Activated T-helper 2 cell treated with anti-CD3 and anti-CD28 coated beads, Interferon-gamma antibody, Interleukin-2, Interleukin-4, amounts not matched to agents 10 μg/mL and 5 μg/mL and 100 μg/mL, durations not matched to agents 14 hours and 24 hours and 36 hours (primary cell): ENCODE measurements at regions not wholly inside any gene's neighbourhood (a gene's known extent, or its start where the extent isn't known, plus 50 kb on each side); places are given as distances from the start of the nearest gene placed in this dataset.
A peak's percentile ranks its signal among the peaks of the same experiment; 100 is the strongest.
"Not testable (repeated sequence)": the region's sequence is repeated elsewhere in the genome, so short reads cannot be mapped to it uniquely, and the experiment has no call there.

ENCODE experiments used
- DNase-seq: peaks from one replicate; pipeline ENCODE4 v3.0.0; 2021; ENCODE audit warnings: low spot score
- H3K27ac Mint-ChIP-seq: one replicate; pipeline ENCODE4 v1.8.0; 2021; ENCODE audit warnings: mixed read lengths
- H3K27me3 Mint-ChIP-seq: one replicate; pipeline ENCODE4 v1.8.0; 2021; ENCODE audit warnings: low read depth, mixed read lengths
- H3K36me3 Mint-ChIP-seq: one replicate; pipeline ENCODE4 v1.8.0; 2021; ENCODE audit warnings: low read depth, mixed read lengths
- H3K4me1 Mint-ChIP-seq: one replicate; pipeline ENCODE4 v1.8.0; 2021; ENCODE audit warnings: low read depth, mixed read lengths
- H3K4me3 Mint-ChIP-seq: one replicate; pipeline ENCODE4 v1.8.0; 2021; ENCODE audit warnings: low read depth, mild to moderate bottlenecking, moderate library complexity, mixed read lengths
- H3K9me3 Mint-ChIP-seq: one replicate; pipeline ENCODE4 v1.8.0; 2021; ENCODE audit warnings: mixed read lengths
- intact Hi-C: fragments of 100-400 bp; cut with micrococcal nuclease; formaldehyde crosslinking; loops from one replicate; pipeline ENCODE4 v1.15.1; 2023

DNA sequence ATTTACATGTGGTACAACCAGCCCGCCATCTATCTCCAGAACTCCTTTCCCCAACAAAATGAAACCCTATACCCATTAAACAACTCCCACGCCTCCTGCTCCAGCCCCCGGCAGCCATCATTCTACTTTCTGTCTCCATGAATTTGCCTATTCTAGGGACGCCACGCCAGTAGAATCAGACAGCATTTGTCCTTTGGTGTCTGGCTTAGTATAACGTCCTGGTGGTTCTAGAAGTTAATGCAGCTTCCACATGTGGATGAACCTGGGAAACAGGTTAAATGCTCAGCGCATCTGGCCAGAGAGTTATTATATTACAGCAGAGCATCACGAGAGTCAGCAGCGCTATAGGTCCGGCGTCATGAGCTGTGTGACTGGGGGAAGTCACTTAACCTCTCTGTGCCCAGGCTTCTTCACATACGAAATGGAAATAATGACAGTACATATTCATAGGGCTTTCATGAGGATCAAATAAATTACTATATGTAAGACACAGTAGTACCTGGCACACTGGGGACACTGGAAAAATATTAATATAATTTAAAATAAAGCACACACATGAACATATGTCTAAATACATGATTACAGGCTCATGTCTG, 178.7 kb upstream of the TAB2 start:
- H3K36me3 Mint-ChIP-seq: peaks cover 35% of the 10 kb centered on the region

DNA sequence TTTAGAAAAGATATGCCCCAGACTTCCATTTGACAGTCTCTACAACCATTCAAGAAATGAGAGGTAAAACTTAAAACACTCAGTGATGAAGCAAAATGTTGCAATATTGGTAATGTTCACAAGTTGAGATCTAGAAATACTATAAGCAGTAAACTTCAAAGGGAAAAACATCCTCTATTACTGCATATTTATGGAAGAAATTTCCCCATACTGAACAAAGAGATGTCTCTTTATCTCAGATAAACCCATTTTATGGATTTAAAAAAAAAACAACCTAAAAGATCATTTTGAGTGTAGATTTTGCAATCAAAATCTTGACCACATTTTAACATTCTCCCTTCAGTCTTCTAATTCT, 177.8 kb upstream of the TAB2 start:
- Mint-ChIP-seq H3K4me1 (peaks cover 45% of the 10 kb centered on the region), H3K27ac (peak overlapping the region; percentile 100), H3K27me3 (no peaks in the 10 kb centered on the region), H3K4me3 (peak overlapping the region; percentile 84), H3K36me3 (peaks cover 45% of the 10 kb centered on the region), H3K9me3 (peaks cover 20% of the 10 kb centered on the region)
- intact Hi-C loops: loop anchor here (1.0 to 5.0 kb wide), 8 partner anchors 9 to 358 kb away; partner anchors contain the start of gene TAB2
- DNase-seq: no peak

More for the DNA sequence above, 178.7 kb upstream of the TAB2 start:
- intact Hi-C loops: no loop called here
- no peak for DNase-seq
- H3K4me1 Mint-ChIP-seq: peaks cover 44% of the 10 kb centered on the region
- peak overlapping the region; percentile 96 for H3K27ac Mint-ChIP-seq
- peak overlapping the region; percentile 59 for H3K4me3 Mint-ChIP-seq
- no peaks in the 10 kb centered on the region for H3K27me3 Mint-ChIP-seq
- H3K9me3 Mint-ChIP-seq: peaks cover 18% of the 10 kb centered on the region

DNA sequence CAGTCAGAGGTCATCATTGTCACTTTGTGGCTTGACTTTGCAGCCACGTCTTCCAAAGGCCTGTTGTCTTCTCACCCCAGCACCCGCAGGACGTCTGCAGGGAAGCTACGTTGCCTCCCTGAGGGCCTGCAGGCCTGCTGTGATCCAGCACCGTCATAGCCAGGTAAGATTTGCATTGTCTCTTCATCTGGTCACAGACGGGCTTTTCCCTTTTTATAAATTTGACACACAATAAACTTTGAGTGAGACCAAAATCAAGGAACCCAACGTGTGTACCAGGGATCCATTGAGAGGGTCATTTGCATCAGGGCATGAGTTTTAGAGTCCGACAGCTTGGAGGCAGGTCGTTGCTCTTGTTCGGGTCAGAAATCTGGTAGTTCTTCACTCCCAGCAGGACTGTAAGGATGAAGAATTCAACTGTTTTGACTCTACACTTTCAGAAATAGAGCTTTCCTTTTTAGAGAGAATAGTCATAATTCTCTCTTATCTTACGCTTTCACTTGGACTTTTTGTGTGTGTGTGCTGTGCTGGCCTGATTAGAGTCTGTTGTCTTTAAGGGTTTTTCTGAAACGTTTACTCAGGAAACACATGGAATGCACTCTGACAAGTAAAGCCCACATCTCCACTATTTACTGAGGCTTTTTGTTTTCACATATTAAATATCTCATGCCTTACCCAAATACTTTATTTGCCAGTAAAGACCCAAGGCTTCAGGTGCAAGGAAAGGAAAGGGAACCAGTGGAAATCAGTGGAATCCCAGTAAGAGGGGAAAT, 177.2 kb upstream of the TAB2 start:
- H3K9me3 Mint-ChIP-seq: peaks cover 20% of the 10 kb centered on the region
- H3K4me3 Mint-ChIP-seq: peak overlapping the region; percentile 84
- H3K27ac Mint-ChIP-seq: peak overlapping the region; percentile 100
- no peaks in the 10 kb centered on the region for H3K27me3 Mint-ChIP-seq
- intact Hi-C loops: loop anchor here (1.0 to 5.0 kb wide), 8 partner anchors 8 to 357 kb away; partner anchors contain the start of gene TAB2
- no peak for DNase-seq
- peaks cover 49% of the 10 kb centered on the region for H3K36me3 Mint-ChIP-seq
- peaks cover 46% of the 10 kb centered on the region for H3K4me1 Mint-ChIP-seq

DNA sequence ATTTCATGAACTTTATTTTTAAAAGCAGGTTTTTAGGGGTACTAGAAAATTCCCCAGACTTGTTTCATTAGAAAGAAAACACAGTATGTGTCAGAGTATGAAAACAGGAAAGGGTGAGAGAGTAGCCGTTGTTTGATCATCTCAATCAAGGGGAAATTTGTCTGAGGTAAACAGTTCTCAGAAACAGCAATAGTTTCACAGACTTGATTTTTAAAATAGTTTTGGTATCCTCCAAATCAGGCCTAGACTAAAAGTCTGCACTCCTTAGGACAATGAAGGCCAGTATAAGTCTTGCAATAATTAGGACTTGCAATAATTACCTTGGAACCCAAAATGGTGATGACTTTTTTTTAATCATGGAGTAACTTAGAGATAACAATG, 176.6 kb upstream of the TAB2 start:
- H3K27me3 Mint-ChIP-seq: no peaks in the 10 kb centered on the region
- no peak for DNase-seq
- intact Hi-C loops: loop anchor here (1.0 to 5.0 kb wide), 8 partner anchors 7 to 356 kb away; partner anchors contain the start of gene TAB2
- H3K27ac Mint-ChIP-seq: peak overlapping the region; percentile 100
- H3K4me1 Mint-ChIP-seq: peaks cover 49% of the 10 kb centered on the region
- H3K4me3 Mint-ChIP-seq: peak overlapping the region; percentile 84
- H3K36me3 Mint-ChIP-seq: peaks cover 54% of the 10 kb centered on the region
- peaks cover 24% of the 10 kb centered on the region for H3K9me3 Mint-ChIP-seq

DNA sequence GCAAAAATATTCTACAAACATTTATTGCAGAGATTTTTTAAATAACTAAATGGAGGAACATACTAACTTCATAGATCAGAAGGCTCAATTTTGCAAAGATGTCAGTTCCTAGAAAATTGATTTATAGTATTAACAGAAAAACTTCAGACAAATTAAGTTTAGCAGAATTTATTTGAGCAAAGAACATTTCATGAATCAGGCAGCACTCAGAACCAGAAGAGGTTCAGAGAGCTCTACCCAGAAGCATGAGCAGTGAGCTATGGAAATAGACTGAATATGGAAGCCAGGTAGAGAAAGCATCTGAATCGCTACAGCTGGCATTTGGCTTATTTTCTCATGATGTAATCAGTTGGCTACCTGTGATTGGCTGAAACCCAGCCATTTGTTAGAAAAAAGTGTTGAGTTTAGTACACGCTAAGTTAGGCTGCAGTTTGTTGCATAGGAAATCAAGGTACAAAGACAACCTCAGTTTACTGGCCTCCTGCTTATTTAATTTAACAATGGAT, 174.5 kb upstream of the TAB2 start:
- no peak for DNase-seq
- H3K4me3 Mint-ChIP-seq: no peak overlapping the region
- peaks cover 69% of the 10 kb centered on the region for H3K36me3 Mint-ChIP-seq
- H3K27me3 Mint-ChIP-seq: no peaks in the 10 kb centered on the region
- intact Hi-C loops: loop anchor here (5.0 kb wide), 1 partner anchor 354 kb away; no protein-coding TSS in a partner anchor
- H3K27ac Mint-ChIP-seq: no peak overlapping the region
- peaks cover 63% of the 10 kb centered on the region for H3K4me1 Mint-ChIP-seq
- peaks cover 28% of the 10 kb centered on the region for H3K9me3 Mint-ChIP-seq

DNA sequence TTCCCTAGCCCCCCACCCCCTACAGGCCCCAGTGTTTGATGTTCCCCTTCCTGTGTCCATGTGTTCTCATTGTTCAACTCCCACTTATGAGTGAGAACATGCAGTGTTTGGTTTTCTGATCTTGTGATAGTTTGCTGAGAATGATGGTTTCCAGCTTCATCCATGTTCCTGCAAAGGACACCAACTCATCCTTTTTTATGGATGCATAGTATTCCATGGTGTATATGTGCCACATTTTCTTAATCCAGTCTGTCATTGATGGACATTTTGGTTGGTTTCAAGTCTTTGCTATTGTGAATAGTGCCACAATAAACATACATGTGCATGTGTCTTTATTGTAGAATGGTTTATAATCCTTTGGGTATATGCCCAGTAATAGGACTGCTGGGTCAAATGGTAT, 171.7 kb upstream of the TAB2 start:
- H3K36me3 Mint-ChIP-seq: peaks cover 80% of the 10 kb centered on the region
- H3K9me3 Mint-ChIP-seq: peaks cover 39% of the 10 kb centered on the region
- peaks cover 69% of the 10 kb centered on the region for H3K4me1 Mint-ChIP-seq
- not testable (repeated sequence) for H3K4me3 Mint-ChIP-seq, DNase-seq, H3K27me3 Mint-ChIP-seq
- intact Hi-C loops: loop anchor here (5.0 kb wide), 1 partner anchor 287 kb away; no protein-coding TSS in a partner anchor
- peak overlapping the region; percentile 97 for H3K27ac Mint-ChIP-seq

DNA sequence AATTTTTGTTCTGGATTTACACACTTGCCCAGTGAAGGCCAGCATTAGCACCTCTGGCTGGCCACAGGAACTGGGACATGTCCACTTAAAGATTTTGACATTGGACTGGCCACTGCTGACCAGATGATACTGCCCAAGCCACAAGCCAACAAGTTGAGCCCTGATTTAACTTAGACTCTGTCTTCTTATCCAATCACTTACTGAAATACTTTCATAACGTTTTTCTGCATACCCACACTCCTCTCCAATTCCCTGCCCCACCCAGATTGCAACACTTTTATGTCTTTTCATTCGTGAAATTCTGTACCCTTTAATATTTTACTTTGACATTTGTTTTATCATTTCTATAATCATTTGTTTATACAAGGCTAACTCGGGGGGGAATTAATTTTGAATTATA, 170.3 kb upstream of the TAB2 start:
- Mint-ChIP-seq H3K27me3 (no peaks in the 10 kb centered on the region), H3K36me3 (peaks cover 77% of the 10 kb centered on the region), H3K27ac (peak overlapping the region; percentile 97), H3K4me3 (no peak overlapping the region), H3K9me3 (peaks cover 40% of the 10 kb centered on the region), H3K4me1 (peaks cover 65% of the 10 kb centered on the region)
- DNase-seq: no peak
- intact Hi-C loops: loop anchor here (5.0 kb wide), 1 partner anchor 285 kb away; no protein-coding TSS in a partner anchor

DNA sequence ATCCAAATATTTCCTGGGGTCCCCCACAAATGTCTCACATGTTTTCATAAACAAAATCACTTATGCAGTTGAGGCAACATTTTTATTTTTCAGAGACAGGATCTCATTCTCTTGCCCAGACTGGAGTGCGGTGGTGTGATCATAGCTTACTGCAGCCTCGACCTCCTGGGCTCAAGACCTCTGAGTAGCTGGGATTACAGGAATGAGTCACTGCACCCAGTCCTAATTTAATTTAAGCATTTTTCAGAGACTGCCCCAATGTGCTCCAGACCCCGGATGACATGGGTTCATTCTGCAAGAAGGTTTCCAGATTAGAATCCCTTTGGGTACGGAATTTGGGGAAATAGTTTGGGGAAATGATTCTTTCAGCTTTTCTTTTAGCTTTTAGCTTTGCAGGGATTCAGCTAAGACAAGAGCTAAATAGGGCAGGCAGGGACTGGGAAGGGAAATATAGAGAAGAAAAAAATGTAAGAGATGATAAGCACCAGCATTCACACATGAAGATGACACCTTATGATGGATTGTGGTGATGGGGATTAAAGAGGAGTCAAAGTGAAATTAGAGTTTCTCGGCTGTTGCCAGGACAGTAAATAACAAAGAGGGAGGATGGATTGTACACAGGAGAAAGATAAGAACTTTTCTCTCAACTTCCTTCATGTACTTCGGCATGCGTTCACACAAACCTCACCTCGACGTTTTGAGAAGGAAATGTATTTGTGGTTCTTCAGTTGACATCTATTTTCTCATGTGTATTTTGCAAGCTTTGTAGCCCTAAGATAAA, 169.4 kb upstream of the TAB2 start:
- H3K27ac Mint-ChIP-seq: peak overlapping the region; percentile 97
- H3K36me3 Mint-ChIP-seq: peaks cover 70% of the 10 kb centered on the region
- peaks cover 73% of the 10 kb centered on the region for H3K4me1 Mint-ChIP-seq
- H3K27me3 Mint-ChIP-seq: no peaks in the 10 kb centered on the region
- peak; percentile 41 for DNase-seq
- peaks cover 34% of the 10 kb centered on the region for H3K9me3 Mint-ChIP-seq
- H3K4me3 Mint-ChIP-seq: peak overlapping the region; percentile 31
- intact Hi-C loops: loop anchor here (1.0 to 5.0 kb wide), 8 partner anchors 8 to 284 kb away; no protein-coding TSS in a partner anchor

DNA sequence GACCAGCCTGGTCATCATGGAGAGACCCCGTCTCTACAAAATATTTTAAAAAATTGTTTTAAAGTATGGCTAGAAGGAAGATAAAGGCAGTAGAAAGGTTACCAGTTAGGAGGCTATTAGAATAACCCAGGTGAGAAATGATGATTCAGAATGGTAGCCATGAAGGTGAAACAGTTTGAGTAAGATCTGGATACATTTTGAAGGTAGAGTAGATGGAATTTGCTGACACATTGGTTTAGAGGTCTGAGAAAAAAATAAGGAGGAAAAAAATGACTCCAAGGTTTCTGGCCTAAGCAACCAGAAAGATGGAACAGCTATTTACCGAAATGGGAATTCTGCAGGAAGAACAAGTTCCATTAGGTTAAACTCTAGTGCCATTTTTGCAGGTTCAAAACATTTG, 167.9 kb upstream of the TAB2 start:
- H3K27me3 Mint-ChIP-seq: no peaks in the 10 kb centered on the region
- peaks cover 25% of the 10 kb centered on the region for H3K9me3 Mint-ChIP-seq
- intact Hi-C loops: loop anchor here (2.0 to 5.0 kb wide), 5 partner anchors 55 to 283 kb away; no protein-coding TSS in a partner anchor
- H3K4me1 Mint-ChIP-seq: peaks cover 83% of the 10 kb centered on the region
- H3K36me3 Mint-ChIP-seq: peaks cover 65% of the 10 kb centered on the region
- DNase-seq: no peak
- peak overlapping the region; percentile 97 for H3K27ac Mint-ChIP-seq
- no peak overlapping the region for H3K4me3 Mint-ChIP-seq

DNA sequence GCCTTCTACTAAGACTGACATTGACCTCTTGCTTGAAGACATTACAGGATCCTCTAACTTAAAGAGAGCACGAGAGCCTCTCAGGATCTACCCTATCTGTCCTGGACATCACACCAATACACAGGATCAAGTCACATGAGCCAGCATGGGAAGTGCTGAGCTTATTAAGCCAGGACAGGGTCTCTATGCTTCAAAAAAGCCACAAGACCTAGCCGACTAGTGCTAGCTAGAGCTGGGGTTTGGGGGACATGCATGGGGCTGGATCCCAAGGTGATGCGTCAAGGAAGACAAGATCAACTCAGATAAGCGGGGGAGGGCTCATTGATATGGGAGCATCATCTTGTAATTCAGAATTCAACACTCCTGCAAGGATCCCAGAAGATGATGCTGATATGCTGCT, 167.2 kb upstream of the TAB2 start:
- DNase-seq: no peak
- peak overlapping the region; percentile 70 for H3K27ac Mint-ChIP-seq
- intact Hi-C loops: loop anchor here (5.0 kb wide), 1 partner anchor 237 kb away; no protein-coding TSS in a partner anchor
- peaks cover 29% of the 10 kb centered on the region for H3K9me3 Mint-ChIP-seq
- peak overlapping the region; percentile 43 for H3K4me3 Mint-ChIP-seq
- H3K4me1 Mint-ChIP-seq: peaks cover 85% of the 10 kb centered on the region
- H3K36me3 Mint-ChIP-seq: peaks cover 65% of the 10 kb centered on the region
- H3K27me3 Mint-ChIP-seq: no peaks in the 10 kb centered on the region

DNA sequence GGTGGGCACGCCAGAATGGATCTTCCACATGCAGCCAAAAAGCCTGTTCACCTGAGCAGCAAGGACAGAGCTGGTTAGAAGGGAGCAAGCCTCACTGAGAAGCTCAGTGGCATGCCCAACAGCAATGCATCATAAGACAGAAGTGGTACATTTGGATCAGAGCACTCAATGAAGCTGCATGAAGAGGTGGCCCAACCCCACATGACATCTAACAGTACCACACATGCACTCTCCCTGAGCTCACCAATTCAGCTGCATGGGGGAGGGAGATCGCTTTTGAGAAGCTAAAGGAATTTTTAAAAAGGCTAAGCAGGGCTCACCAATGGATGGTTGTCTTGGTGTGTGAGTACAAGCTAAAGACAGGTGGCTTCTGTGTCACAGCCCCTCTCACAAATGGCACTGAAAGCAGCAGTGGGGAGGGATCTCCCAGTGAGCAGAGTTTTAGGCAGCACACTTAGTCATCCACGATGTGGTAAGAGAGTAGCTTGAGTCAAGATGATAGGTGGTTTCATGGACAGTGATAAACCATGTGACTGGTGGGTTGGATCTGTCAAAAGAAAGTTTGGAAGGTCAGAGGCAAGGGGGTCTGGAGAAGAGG, 166.6 kb upstream of the TAB2 start:
- H3K27ac Mint-ChIP-seq: peak overlapping the region; percentile 70
- H3K9me3 Mint-ChIP-seq: peaks cover 28% of the 10 kb centered on the region
- H3K4me3 Mint-ChIP-seq: peak overlapping the region; percentile 3
- no peak for DNase-seq
- H3K4me1 Mint-ChIP-seq: peaks cover 84% of the 10 kb centered on the region
- intact Hi-C loops: loop anchor here (5.0 kb wide), 1 partner anchor 236 kb away; no protein-coding TSS in a partner anchor
- H3K36me3 Mint-ChIP-seq: peaks cover 64% of the 10 kb centered on the region
- H3K27me3 Mint-ChIP-seq: no peaks in the 10 kb centered on the region

DNA sequence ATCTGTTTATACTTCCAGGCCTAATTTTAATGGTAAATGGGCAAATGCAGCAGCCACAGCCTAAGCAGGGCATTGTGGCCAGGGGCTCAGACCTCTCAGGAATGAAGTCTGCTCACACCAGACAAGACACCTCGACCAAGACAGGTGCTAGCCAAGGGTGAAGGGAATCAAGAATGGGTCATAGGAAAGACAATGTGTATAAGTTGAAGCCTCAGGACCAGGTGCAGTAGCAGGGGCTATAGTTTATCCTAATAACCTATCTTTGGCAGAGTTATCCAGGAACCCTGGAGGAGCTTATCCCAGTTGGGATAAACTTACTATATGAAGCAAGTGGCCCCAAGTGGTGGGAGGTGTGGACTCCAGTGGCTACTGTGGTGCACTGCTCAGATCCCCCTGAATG, 165.0 kb upstream of the TAB2 start:
- intact Hi-C loops: loop anchor here (5.0 kb wide), 1 partner anchor 235 kb away; no protein-coding TSS in a partner anchor
- Mint-ChIP-seq H3K4me3 (no peak overlapping the region), H3K36me3 (peaks cover 60% of the 10 kb centered on the region), H3K27me3 (no peaks in the 10 kb centered on the region), H3K9me3 (peaks cover 24% of the 10 kb centered on the region), H3K27ac (peak overlapping the region; percentile 92), H3K4me1 (peaks cover 68% of the 10 kb centered on the region)
- DNase-seq: no peak
